A673 (cell line): ENCODE measurements at regions not wholly inside any gene's neighbourhood (a gene's known extent, or its start where the extent isn't known, plus 50 kb on each side); places are given as distances from the start of the nearest gene placed in this dataset.

Source experiments
- CTCF ChIP-seq: fragments of 300-800, 200-600 bp; sonication (generic); conservative IDR thresholded peaks from 2 replicates; pipeline ENCODE4 v1.5.1; 2017; ENCODE audit warnings: low read depth, mild to moderate bottlenecking, antibody characterized with exemption, low read length, moderate library complexity, mixed read lengths
- EZH2 ChIP-seq: fragments of 200-600 bp; sonication (generic); IDR thresholded peaks from 2 replicates; pipeline ENCODE4 v1.6.1; 2017; ENCODE audit warnings: borderline replicate concordance, low read depth, mild to moderate bottlenecking, mixed read lengths, antibody characterized with exemption, low read length; ENCODE audit not compliant: poor library complexity, severe bottlenecking

GRCh38 chr5:26538226-26538625 lies 500.2 kb downstream of the CDH9 start:
- no peak for TF ChIP-seq CTCF
- TF ChIP-seq EZH2, result no peak
